NCI-H82 (cell line): ENCODE measurements at regions not wholly inside any gene's neighbourhood (a gene's known extent, or its start where the extent isn't known, plus 50 kb on each side); places are given as distances from the start of the nearest gene placed in this dataset.

ENCODE experiments used
- DNase-seq: peaks from one replicate; lab custom pipeline; 2025; lab: John Stamatoyannopoulos, UW

DNA sequence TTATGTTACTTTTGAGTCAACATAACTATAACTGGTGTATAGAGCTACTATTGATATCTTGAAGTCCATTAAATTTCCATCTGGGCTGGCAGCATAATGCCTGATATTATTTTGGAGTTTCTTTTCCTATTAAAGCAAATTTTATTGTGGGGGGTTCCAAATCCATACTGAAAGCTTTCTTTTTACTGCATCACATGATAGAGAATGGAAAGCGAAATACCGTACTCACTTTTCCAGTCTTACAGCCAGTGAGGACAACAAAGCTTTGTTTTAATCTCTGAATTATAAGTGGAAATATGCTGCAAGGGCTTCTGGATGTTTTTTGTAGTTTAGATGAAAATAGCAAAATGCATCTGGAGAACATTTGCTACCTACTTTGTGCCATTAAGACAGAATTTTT is 477.5 kb upstream of the SEMA3D start:
- no peak for DNase-seq

- DNase-seq, result no peak
Observed at GRCh38 chr7:85659364-85659763, 472.5 kb upstream of the SEMA3D start.

DNA sequence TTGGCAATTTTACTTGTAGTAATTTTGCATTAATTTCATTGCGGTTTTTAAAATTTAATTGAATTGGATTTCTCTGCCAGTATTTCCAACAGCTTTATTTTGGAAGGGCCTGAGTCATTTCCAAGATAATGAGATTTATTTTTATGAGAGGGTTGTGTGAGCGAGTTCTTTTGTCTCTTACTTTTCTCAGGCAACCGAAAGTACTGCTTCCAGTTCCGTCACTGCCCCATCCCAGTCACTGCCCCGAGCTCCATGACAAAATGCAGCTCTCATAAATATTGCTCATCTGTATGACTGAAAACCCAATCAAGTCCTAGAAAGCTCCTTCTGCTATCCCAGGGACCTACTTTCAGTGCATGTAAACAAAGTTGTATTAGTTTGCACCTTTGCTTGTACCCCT is 468.4 kb upstream of the SEMA3D start:
- peak; percentile 15 for DNase-seq

DNA sequence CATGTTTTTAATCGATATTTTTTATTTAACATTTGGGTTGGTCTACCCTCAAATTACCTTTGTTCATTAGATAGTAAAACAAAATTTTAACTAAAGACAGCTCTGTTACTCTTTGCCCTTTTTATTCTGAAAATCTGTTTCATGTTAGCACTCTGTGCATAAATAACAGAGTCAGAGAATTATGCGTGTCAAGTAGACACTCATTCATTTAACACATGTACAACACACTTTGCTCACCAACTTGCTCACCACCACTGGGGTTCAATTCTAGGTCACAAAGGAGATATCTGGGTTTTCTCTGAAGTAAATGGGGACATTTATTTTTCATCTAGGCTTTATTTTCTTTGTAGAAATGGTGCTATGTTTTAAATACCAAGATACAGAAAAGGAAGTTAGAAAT is 457.4 kb upstream of the SEMA3D start:
- no peak for DNase-seq

DNA sequence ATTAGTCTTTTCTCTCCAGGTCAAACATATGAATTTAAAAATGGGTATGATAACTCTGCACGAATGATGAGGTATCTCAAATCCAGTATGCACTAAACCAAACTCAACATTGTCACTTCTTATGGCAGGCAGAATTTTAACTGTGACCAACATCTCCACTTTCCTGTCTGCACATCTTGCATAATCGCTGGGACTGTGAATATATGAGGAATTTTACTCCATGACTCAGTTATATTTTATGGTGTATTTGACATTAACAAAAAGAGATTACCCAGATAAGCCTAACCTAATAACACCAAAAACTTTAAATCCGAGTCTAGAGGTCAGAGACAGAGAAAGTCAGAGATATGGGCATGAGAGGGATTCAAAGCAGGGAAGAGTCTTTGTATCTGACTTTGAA is 454.5 kb upstream of the SEMA3D start:
- no peak for DNase-seq

DNA sequence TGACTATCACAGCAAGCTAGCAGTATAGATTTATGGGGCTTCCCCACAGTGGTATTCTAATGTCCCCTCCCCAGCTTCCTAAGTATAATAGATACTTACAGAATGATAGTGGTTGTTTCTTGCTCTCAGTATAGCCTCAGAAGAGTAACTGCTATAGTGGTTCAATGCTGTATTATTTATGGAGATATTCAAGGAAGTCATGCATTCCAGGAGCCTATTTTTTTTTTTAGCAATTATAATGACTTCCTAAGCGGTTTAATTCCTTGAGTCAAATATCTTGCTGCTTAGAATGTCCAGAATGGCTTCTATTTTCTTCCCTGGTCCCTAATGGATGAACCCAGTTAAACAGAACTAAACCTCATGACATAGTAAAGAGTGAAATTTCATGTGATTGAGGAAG is 451.5 kb upstream of the SEMA3D start:
- DNase-seq, result no peak

DNA sequence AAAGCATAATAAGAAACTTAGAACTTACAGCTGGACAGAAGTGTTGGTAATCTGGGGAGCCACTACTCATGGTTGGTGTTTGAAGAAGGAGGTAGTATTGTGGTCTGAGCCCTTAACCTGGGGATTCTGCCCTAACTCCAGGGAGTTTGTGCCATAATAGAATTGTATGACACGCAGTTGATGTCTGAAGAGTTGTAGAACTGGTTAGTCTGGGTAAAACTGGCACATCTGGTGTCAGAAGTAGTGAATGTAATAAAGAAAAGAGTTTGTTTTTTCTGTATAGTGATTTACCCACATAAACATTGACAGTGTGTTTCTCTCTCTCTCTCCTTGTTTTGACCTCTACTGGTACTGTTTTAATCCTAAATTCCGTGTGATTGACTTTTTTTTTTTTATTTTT is 448.1 kb upstream of the SEMA3D start:
- DNase-seq, result no peak

GRCh38 chr7:85630904-85631600 is 444.2 kb upstream of the SEMA3D start:
- DNase-seq, result peak; percentile 12

- no peak for DNase-seq
Observed at GRCh38 chr7:85627791-85628586, 441.1 kb upstream of the SEMA3D start.

DNA sequence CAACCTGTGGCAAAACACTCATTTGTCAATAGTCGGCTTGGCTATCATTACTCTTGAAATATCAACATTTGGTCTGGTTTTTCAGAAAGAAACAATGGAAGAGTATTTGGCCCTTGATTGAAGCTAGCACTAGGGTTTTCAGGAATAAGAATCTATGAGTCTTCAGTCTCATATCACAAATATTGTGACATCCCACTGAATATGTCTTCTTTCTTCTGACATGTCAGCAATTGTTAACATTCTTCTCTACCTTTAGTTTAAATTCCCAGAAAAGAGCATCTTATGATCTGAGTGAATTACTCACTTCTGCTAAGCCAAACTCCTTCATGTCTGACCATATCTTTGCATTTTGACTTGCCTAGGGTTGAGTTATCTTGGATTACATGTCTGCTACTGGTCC is 435.2 kb upstream of the SEMA3D start:
- DNase-seq, result no peak

DNA sequence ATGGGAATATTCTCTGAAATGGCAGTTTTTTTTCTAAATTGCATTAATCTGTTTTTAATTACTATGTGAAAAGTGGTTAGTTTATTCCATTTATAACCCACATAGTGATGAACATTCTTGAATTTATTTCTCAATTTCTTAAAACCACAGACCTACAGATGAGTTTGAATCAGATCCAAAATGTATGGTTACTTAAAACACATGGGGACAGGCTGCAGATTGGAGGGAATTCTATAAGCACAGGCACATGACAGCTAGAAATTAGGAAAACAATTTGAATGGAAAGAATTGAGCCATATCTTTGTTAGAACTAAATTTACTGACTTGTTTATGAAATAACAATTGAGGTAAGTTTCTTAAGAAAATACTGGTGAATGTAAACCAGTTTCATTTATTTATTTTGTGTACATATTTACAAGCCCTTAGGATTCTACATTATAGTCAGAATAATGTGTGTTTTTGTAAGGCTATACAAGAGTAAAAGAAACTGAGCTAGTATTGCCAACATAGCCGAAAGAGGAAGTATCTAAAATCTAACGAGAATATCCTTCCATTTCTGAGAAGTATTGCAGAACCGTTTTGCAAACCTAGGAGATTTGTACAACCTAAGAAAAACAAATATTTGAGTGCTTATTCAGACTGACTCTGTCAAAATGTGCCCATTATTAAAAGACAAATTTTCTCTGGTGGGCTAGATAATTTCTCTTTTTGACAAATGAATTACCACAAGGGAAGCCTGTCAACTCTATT is 434.3 kb upstream of the SEMA3D start:
- DNase-seq, result no peak

DNA sequence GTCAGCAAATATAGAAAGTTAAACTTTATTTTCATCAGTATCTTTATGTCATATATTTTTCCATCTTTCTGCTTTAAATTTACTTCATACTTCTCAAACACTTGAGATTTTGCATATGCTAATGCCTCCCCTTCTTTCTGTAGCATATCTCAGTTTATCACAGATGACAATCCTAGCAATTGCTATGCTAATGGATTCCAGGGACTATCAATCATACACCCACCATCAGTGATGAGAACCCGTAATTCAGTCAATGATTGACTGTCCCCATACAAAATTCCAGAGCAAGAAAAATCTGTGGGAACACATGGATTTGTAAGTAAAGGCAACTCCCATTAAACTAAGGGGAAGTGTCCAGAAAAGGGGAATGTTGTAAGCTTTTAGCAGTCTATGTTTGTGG is 432.4 kb upstream of the SEMA3D start:
- no peak for DNase-seq

GRCh38 chr7:85614684-85615083 is 427.8 kb upstream of the SEMA3D start:
- DNase-seq, result no peak

GRCh38 chr7:85612514-85612913 is 425.7 kb upstream of the SEMA3D start:
- no peak for DNase-seq

DNA sequence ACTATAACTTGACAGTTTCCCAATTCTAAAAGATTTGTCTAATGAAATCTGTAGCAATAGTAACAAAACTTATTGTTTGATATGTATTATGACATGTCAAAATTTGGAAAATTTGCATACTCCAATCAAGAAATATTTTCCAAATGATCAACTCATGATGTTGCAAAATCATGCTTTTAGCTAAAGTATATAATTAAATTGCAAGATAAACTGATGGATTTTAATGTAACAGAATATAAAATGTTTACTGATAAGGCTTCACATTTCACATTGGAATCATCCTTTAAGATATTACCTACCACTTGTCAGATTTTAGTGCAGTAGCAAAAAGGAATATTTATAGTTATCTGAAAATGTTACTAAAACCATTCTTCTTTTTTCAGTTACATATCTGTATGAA is 421.9 kb upstream of the SEMA3D start:
- DNase-seq, result no peak

- no peak for DNase-seq
Observed at GRCh38 chr7:85602196-85602595, 415.3 kb upstream of the SEMA3D start.

DNA sequence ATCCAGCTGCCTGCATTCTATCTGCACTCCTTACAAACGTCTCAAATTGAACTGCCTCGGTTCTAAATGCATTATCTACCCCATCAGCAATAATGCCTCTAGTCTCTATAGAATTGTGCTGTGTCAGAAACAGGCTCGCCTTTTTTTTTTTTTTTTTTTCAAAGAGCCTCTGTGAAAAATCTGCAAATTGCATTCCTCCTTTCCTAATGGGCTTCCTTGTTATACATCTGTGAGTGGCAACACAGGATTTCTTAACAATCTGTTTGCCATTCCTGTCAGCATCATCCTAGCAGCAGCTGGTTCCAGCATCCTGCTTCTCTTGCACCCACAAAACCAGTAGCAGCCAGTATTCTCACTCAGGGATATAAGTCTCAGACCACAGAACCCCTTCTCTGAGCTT is 413.5 kb upstream of the SEMA3D start:
- DNase-seq, result peak; percentile 39

DNA sequence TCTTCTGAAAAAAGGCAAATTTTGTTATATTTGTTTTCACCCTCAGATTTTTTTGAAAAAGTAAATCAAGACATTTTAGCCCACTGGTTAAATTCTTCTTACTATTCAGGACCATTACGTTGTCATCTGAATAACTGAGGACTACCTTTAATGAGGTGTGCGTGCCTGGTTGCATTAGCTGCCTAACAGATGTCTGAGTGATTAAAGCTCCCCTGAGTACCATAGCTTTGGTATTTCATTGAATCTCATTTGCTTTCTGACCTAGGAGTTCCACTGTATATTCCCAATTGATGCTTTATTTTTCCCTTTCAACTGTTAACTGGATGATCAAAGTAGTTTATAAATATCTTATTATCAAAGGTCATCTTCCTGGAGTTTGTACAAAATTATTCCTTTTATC is 410.0 kb upstream of the SEMA3D start:
- DNase-seq, result peak; percentile 90

DNA sequence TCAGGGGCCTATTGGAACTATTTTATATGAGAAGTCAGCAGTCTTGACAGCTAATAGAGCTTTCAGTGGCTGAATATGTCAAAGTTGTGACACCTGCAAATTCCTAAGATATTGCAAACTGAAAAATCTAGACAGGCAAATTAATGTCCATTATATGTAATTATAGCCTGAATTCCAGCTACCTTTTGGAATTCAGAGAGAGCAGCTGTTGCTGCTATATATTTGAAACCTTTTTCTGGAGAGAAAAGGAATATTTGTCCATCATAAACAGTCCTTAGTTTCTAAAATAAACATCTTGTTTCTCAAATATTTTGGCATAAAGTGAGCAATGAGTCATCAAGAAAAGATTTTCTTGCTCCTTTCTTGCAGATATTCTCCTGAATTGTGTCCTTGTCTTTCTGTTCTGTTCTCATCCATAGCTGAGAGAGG is 408.9 kb upstream of the SEMA3D start:
- DNase-seq, result no peak

DNA sequence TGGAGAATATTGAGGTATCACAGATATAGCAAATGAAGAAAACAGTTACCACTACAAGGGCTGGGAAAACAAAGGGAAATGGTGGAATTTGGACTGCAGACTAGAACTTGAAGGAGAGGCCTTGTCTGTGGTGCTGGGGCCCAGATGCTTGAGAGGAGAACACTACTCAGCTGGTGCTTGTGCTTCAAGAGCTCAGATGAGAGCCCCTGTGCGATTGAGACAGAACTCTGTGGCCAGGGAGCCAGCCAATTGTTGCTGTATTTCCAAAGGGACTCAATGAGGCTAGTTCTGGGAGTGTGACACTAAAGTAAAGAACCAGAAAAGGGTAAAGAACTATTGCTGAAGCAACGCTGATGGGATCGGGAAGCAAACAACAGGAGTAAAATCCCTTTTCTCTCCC is 406.5 kb upstream of the SEMA3D start:
- DNase-seq, result no peak

DNA sequence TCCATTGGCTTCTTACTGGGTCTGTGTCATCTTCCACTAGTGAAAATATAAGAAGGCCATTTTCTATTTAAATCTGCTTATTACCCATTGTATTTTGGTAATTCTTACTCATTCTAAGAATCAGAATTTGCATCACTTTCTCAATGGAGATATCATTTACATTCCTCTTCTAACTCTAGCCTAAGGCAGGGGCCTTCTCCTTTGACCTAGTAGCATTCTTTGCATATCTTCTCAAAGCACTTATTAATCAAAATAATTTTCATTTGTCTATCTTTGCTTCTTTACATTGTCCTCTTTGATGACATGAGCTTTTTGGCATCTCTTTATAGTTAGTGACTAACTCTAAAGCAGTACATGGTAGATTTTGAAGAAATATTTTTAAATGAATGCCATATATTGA is 400.9 kb upstream of the SEMA3D start:
- no peak for DNase-seq

GRCh38 chr7:85586091-85586490 is 399.2 kb upstream of the SEMA3D start:
- no peak for DNase-seq
